IMR-90 (cell line): ENCODE measurements at regions not wholly inside any gene's neighbourhood (a gene's known extent, or its start where the extent isn't known, plus 50 kb on each side); places are given as distances from the start of the nearest gene placed in this dataset.

Experiments
- ATAC-seq: fragments of 200-7000 bp; cut with Tn5 transposase; 2 replicates; pipeline ENCODE4 v1.9.1; 2020; ENCODE audit warnings: low read depth, mild to moderate bottlenecking, moderate library complexity
- BruUV-seq: library from RNA; stranded (reverse); fragments of 400-500 nt; replicated peaks from 2 replicates; lab custom pipeline; 2021; lab: Mats Ljungman, UMichigan
- CTCF ChIA-PET: fragments of 300-600 bp; formaldehyde crosslinking; extraction: SDS; loops from one replicate; lab custom pipeline; 2021; ENCODE audit warnings: antibody characterized with exemption; lab: Yijun Ruan, JAX
- POLR2A ChIA-PET: fragments of 300-600 bp; sonication (Branson Sonifier 250); formaldehyde crosslinking; loops from one replicate; lab custom pipeline; 2022; ENCODE audit warnings: antibody characterized with exemption; ENCODE audit not compliant: unreplicated experiment; lab: Charles Lee
- DNase-seq: peaks from one replicate; pipeline ENCODE4 v3.0.0; 2013
- H2AFZ ChIP-seq: replicated peaks from 2 replicates; pipeline ENCODE3; 2013; ENCODE audit warnings: low read length, mild to moderate bottlenecking; ENCODE audit not compliant: poor library complexity
- H2AK5ac ChIP-seq: 2 replicates; pipeline ENCODE4 v1.6.1; 2013; ENCODE audit warnings: low read depth, low read length, inconsistent platforms
- H2AK9ac ChIP-seq: replicated peaks from 2 replicates; pipeline ENCODE3; 2013; ENCODE audit warnings: mild to moderate bottlenecking, low read depth, low read length, moderate library complexity; ENCODE audit not compliant: poor library complexity
- H2BK120ac ChIP-seq: 2 replicates; pipeline ENCODE4 v1.6.1; 2013; ENCODE audit warnings: low read depth, low read length, inconsistent platforms
- H2BK15ac ChIP-seq: 3 replicates; pipeline ENCODE4 v1.6.1; 2013; ENCODE audit warnings: low read depth, low read length, inconsistent platforms
- H2BK20ac ChIP-seq: 2 replicates; pipeline ENCODE4 v1.6.1; 2013; ENCODE audit warnings: low read depth, mild to moderate bottlenecking, inconsistent platforms, low read length, moderate library complexity
- H2BK5ac ChIP-seq: 2 replicates; pipeline ENCODE4 v1.6.1; 2013; ENCODE audit warnings: mild to moderate bottlenecking, low read depth, low read length, inconsistent platforms; ENCODE audit not compliant: poor library complexity, severe bottlenecking
- H3K14ac ChIP-seq: replicated peaks from 2 replicates; pipeline ENCODE4 v1.6.1; 2013; ENCODE audit warnings: low read depth, low read length, inconsistent platforms
- H3K18ac ChIP-seq: 2 replicates; pipeline ENCODE4 v1.6.1; 2013; ENCODE audit warnings: low read depth, low read length, control low read depth
- H3K23ac ChIP-seq: 2 replicates; pipeline ENCODE4 v1.6.1; 2013; ENCODE audit warnings: low read depth, low read length, inconsistent platforms
- H3K27ac ChIP-seq: 2 replicates; pipeline ENCODE4 v1.5.1; 2013; ENCODE audit warnings: mild to moderate bottlenecking, control low read depth, low read length; ENCODE audit not compliant: insufficient read depth
- H3K27me3 ChIP-seq: 2 replicates; pipeline ENCODE4 v1.6.1; 2013; ENCODE audit warnings: low read length; ENCODE audit not compliant: control insufficient read depth, insufficient read depth
- H3K36me3 ChIP-seq: 2 replicates; pipeline ENCODE4 v1.6.1; 2013; ENCODE audit warnings: low read length, mixed read lengths; ENCODE audit not compliant: control insufficient read depth, insufficient read depth
- H3K4ac ChIP-seq: 2 replicates; pipeline ENCODE4 v1.6.1; 2013; ENCODE audit warnings: low read depth, low read length, inconsistent platforms
- H3K4me1 ChIP-seq: 2 replicates; pipeline ENCODE4 v1.6.1; 2013; ENCODE audit warnings: low read length, mixed read lengths; ENCODE audit not compliant: control insufficient read depth, insufficient read depth
- H3K4me2 ChIP-seq: 2 replicates; pipeline ENCODE4 v1.6.1; 2013; ENCODE audit warnings: low read depth, mild to moderate bottlenecking, control low read depth, low read length, moderate library complexity
- H3K4me3 ChIP-seq: 2 replicates; pipeline ENCODE4 v1.5.1; 2013; ENCODE audit warnings: low read depth, mild to moderate bottlenecking, control low read depth, low read length, moderate library complexity; ENCODE audit not compliant: insufficient read depth
- H3K56ac ChIP-seq: 2 replicates; pipeline ENCODE4 v1.6.1; 2013; ENCODE audit warnings: low read length, inconsistent platforms; ENCODE audit not compliant: insufficient read depth; ENCODE audit errors: extremely low read depth
- H3K79me1 ChIP-seq, 2 experiments: 2 replicates each; pipeline ENCODE4 v1.6.1; 2013; ENCODE audit warnings: low read length in 2 of 2, inconsistent platforms in 1 of 2, low read depth in 1 of 2
- H3K9ac ChIP-seq: 2 replicates; pipeline ENCODE4 v1.6.1; 2013; ENCODE audit warnings: low read depth, low read length, control low read depth
- H3K9me1 ChIP-seq: 2 replicates; pipeline ENCODE4 v1.6.1; 2013; ENCODE audit warnings: low read length, inconsistent platforms; ENCODE audit not compliant: insufficient read depth
- H3K9me3 ChIP-seq: 2 replicates; pipeline ENCODE4 v1.6.1; 2013; ENCODE audit warnings: low read length; ENCODE audit not compliant: control insufficient read depth, insufficient read depth
- H4K20me1 ChIP-seq: 2 replicates; pipeline ENCODE4 v1.6.1; 2013; ENCODE audit warnings: low read length, inconsistent platforms; ENCODE audit not compliant: insufficient read depth
- H4K5ac ChIP-seq: 2 replicates; pipeline ENCODE4 v1.6.1; 2013; ENCODE audit warnings: mild to moderate bottlenecking, low read depth, low read length, control low read depth
- H4K8ac ChIP-seq, 2 experiments: 2 replicates each; pipeline ENCODE4 v1.6.1; 2013; ENCODE audit warnings: low read depth in 2 of 2, low read length in 2 of 2, control low read depth in 1 of 2, inconsistent platforms in 1 of 2
- H4K91ac ChIP-seq: 2 replicates; pipeline ENCODE4 v1.6.1; 2013; ENCODE audit warnings: low read depth, low read length, inconsistent platforms; ENCODE audit not compliant: insufficient read depth
- WGBS, 2 experiments: methylation state at CpG; one replicate each; pipeline versions ENCODE4 v1.1.5 to v1.1.7; 2013; ENCODE audit warnings: missing lambda C conversion rate in 2 of 2; ENCODE audit not compliant: insufficient read length in 1 of 2; ENCODE audit errors: extremely low coverage in 2 of 2; 5-methylcytosine and 5-hydroxymethylcytosine counted together
- dilution Hi-C: fragments of 300-500 bp; cut with HindIII; formaldehyde crosslinking; loops from one replicate; pipeline ENCODE4 v1.14.3; 2018; ENCODE audit warnings: low sequenced_read_pairs; ENCODE audit not compliant: unreplicated experiment
- in situ Hi-C: fragments of 300-500 bp; cut with MboI; formaldehyde crosslinking; loops from 3 replicates; pipeline ENCODE4 v1.14.3; 2019; ENCODE audit warnings: low sequenced_read_pairs, inconsistent platforms, mixed read lengths
- intact Hi-C: fragments of 100-400 bp; cut with micrococcal nuclease; formaldehyde crosslinking; loops from 2 replicates; pipeline ENCODE4 v1.10.0; 2022
- TF ChIP-seq, protein P1 (sequence below): fragments of 150-350 bp; IDR thresholded peaks from 2 replicates; pipeline ENCODE4 v1.6.1; 2016; ENCODE audit warnings: low read depth, mild to moderate bottlenecking, low read length, moderate library complexity, borderline replicate concordance

GRCh38 chr2:129575431-129575830, 404.0 kb upstream of the RAB6C start:
- Histone ChIP-seq H3K27ac (no peak overlapping the region), H3K4ac (no peak overlapping the region), H3K56ac (no peak overlapping the region), H2BK15ac (no peak overlapping the region), H3K4me3 (no peak overlapping the region), H3K14ac (no peak overlapping the region), H3K79me1 (no peaks in the 10 kb centered on the region), H2AK9ac (no peak overlapping the region), H3K27me3 (no peaks in the 10 kb centered on the region), H3K36me3 (no peaks in the 10 kb centered on the region), H4K20me1 (no peaks in the 10 kb centered on the region), H2AFZ (no peak overlapping the region), H2BK20ac (no peak overlapping the region), H3K4me2 (no peak overlapping the region), H4K5ac (no peak overlapping the region), H2AK5ac (no peak overlapping the region), H4K91ac (no peak overlapping the region), H3K9ac (no peak overlapping the region), H2BK120ac (no peak overlapping the region), H2BK5ac (no peak overlapping the region), H3K23ac (no peak overlapping the region), H3K9me3 (peaks cover 2% of the 10 kb centered on the region; the same call in 1 of the 2 replicates), H3K18ac (no peak overlapping the region), H3K4me1 (no peaks in the 10 kb centered on the region), H3K9me1 (no peaks in the 10 kb centered on the region), H4K8ac (no peak overlapping the region)
- no peak for DNase-seq
- CTCF ChIA-PET: no interaction called here
- no peak for ATAC-seq
- no CpG with 5 or more reads among the region's 2 CpGs for WGBS, 2 experiments
- TF ChIP-seq, protein P1, sequence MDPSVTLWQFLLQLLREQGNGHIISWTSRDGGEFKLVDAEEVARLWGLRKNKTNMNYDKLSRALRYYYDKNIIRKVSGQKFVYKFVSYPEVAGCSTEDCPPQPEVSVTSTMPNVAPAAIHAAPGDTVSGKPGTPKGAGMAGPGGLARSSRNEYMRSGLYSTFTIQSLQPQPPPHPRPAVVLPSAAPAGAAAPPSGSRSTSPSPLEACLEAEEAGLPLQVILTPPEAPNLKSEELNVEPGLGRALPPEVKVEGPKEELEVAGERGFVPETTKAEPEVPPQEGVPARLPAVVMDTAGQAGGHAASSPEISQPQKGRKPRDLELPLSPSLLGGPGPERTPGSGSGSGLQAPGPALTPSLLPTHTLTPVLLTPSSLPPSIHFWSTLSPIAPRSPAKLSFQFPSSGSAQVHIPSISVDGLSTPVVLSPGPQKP: no peak
- in situ Hi-C loops: no loop called here
- dilution Hi-C loops: no loop called here
- POLR2A ChIA-PET: no interaction called here
- intact Hi-C loops: no loop called here
- no TSS peak for BruUV-seq
